B cell (primary cell): ENCODE measurements at regions not wholly inside any gene's neighbourhood (a gene's known extent, or its start where the extent isn't known, plus 50 kb on each side); places are given as distances from the start of the nearest gene placed in this dataset.

Source experiments
- CTCF ChIP-seq: fragments of 200-600 bp; IDR thresholded peaks from one replicate; pipeline ENCODE4 v1.8.0; 2022; ENCODE audit warnings: antibody characterized with exemption, mild to moderate bottlenecking
- EZH2 ChIP-seq: IDR thresholded peaks from 2 replicates; pipeline ENCODE4 v1.6.1; 2012; ENCODE audit warnings: borderline replicate concordance, low read depth, mild to moderate bottlenecking, moderate library complexity, low read length; ENCODE audit not compliant: insufficient read depth, poor library complexity, severe bottlenecking

DNA sequence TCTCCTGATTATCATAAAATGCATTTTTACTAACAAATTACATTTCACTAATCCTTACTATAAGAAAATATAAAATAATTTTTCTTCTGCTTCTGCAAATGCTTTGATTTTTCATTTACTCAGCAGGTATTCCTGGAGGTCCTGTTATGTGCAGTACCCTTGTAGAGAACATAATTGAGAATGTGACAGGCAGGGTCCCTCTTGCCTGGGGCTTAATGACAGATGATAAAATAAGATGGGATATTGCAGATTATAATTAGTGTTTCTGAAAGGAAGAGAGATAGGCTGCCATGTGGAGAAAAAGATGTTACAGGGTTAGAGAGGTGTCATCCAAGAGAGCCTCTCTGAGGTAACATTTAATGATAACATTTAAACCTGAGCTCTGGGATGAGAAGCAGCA lies 128.9 kb downstream of the MAD2L1 start:
- TF ChIP-seq CTCF (no peak), EZH2 (no peak)
